H9 (cell line): ENCODE measurements at regions not wholly inside any gene's neighbourhood (a gene's known extent, or its start where the extent isn't known, plus 50 kb on each side); places are given as distances from the start of the nearest gene placed in this dataset.

Experiments
- DNase-seq: peaks from one replicate; pipeline ENCODE4 v3.0.0-alpha.2; 2017
- H2AFZ ChIP-seq: one replicate; pipeline ENCODE4 v1.6.1; 2013; ENCODE audit warnings: mild to moderate bottlenecking, low read length, control low read depth, moderate library complexity
- H2AK5ac ChIP-seq: 2 replicates; pipeline ENCODE4 v1.6.1; 2013; ENCODE audit warnings: low read length, control low read depth, mixed read lengths; ENCODE audit not compliant: insufficient read length
- H2BK120ac ChIP-seq: one replicate; pipeline ENCODE4 v1.6.1; 2013; ENCODE audit warnings: low read depth, mild to moderate bottlenecking, low read length, control low read depth, inconsistent platforms; ENCODE audit not compliant: poor library complexity, severe bottlenecking
- H2BK12ac ChIP-seq: 2 replicates; pipeline ENCODE4 v1.6.1; 2013; ENCODE audit warnings: low read length, control low read depth, mixed read lengths, low read depth; ENCODE audit not compliant: insufficient read length
- H2BK15ac ChIP-seq: 2 replicates; pipeline ENCODE4 v1.6.1; 2013; ENCODE audit warnings: low read depth, low read length, control low read depth
- H2BK20ac ChIP-seq: one replicate; pipeline ENCODE4 v1.6.1; 2013; ENCODE audit warnings: low read depth, mild to moderate bottlenecking, low read length, control low read depth, inconsistent platforms; ENCODE audit not compliant: poor library complexity, severe bottlenecking
- H2BK5ac ChIP-seq: 2 replicates; pipeline ENCODE4 v1.6.1; 2013; ENCODE audit warnings: low read length, control low read depth, mixed read lengths; ENCODE audit not compliant: insufficient read length
- H3K14ac ChIP-seq: 2 replicates; pipeline ENCODE4 v1.6.1; 2013; ENCODE audit warnings: low read length, control low read depth; ENCODE audit not compliant: insufficient read depth
- H3K18ac ChIP-seq: 2 replicates; pipeline ENCODE4 v1.6.1; 2013; ENCODE audit warnings: low read depth, mild to moderate bottlenecking, mixed read lengths, low read length, control low read depth; ENCODE audit not compliant: insufficient read length
- H3K23ac ChIP-seq: 2 replicates; pipeline ENCODE4 v1.6.1; 2013; ENCODE audit warnings: low read length, control low read depth, mixed read lengths, low read depth; ENCODE audit not compliant: insufficient read length
- H3K23me2 ChIP-seq: 2 replicates; pipeline ENCODE4 v1.6.1; 2013; ENCODE audit warnings: low read depth, mild to moderate bottlenecking, mixed read lengths, low read length, control low read depth; ENCODE audit not compliant: insufficient read length, poor library complexity, severe bottlenecking
- H3K27ac ChIP-seq: 2 replicates; pipeline ENCODE4 v1.5.1; 2013; ENCODE audit warnings: low read length, control low read depth, mixed read lengths, low read depth; ENCODE audit not compliant: insufficient read length
- H3K27me3 ChIP-seq: 2 replicates; pipeline ENCODE4 v1.6.1; 2013; ENCODE audit warnings: low read length, control low read depth, inconsistent platforms; ENCODE audit not compliant: insufficient read depth
- H3K4ac ChIP-seq: 2 replicates; pipeline ENCODE4 v1.6.1; 2013; ENCODE audit warnings: low read depth, mild to moderate bottlenecking, control low read depth, inconsistent platforms, low read length, moderate library complexity
- H3K4me1 ChIP-seq: 2 replicates; pipeline ENCODE4 v1.6.1; 2013; ENCODE audit warnings: low read length, control low read depth, inconsistent platforms; ENCODE audit not compliant: insufficient read depth
- H3K4me2 ChIP-seq: 2 replicates; pipeline ENCODE4 v1.6.1; 2013; ENCODE audit warnings: low read length, control low read depth, mixed read lengths; ENCODE audit not compliant: insufficient read length, insufficient read depth
- H3K56ac ChIP-seq: 2 replicates; pipeline ENCODE4 v1.6.1; 2013; ENCODE audit warnings: low read depth, mild to moderate bottlenecking, mixed read lengths, low read length, control low read depth; ENCODE audit not compliant: insufficient read length
- H3K79me1 ChIP-seq: 2 replicates; pipeline ENCODE4 v1.6.1; 2013; ENCODE audit warnings: low read depth, mild to moderate bottlenecking, moderate library complexity, low read length, control low read depth, inconsistent platforms; ENCODE audit not compliant: insufficient read depth, poor library complexity, severe bottlenecking
- H3K79me2 ChIP-seq: 2 replicates; pipeline ENCODE4 v1.6.1; 2013; ENCODE audit warnings: low read length, control low read depth, inconsistent platforms; ENCODE audit not compliant: insufficient read depth
- H3K9ac ChIP-seq: 2 replicates; pipeline ENCODE4 v1.6.1; 2013; ENCODE audit warnings: low read length, control low read depth, mixed read lengths; ENCODE audit not compliant: insufficient read length; ENCODE audit errors: extremely low read depth
- H3K9me3 ChIP-seq: one replicate; pipeline ENCODE4 v1.6.1; 2013; ENCODE audit warnings: low read depth, low read length, inconsistent platforms; ENCODE audit not compliant: control insufficient read depth
- H3T11ph ChIP-seq: one replicate; pipeline ENCODE4 v1.6.1; 2013; ENCODE audit warnings: mild to moderate bottlenecking, low read length, control low read depth, inconsistent platforms
- H4K20me1 ChIP-seq: one replicate; pipeline ENCODE4 v1.6.1; 2013; ENCODE audit not compliant: control insufficient read depth, insufficient read length, insufficient read depth
- H4K5ac ChIP-seq: 2 replicates; pipeline ENCODE4 v1.6.1; 2013; ENCODE audit warnings: low read depth, mild to moderate bottlenecking, mixed read lengths, low read length, control low read depth; ENCODE audit not compliant: insufficient read length
- H4K8ac ChIP-seq: replicated peaks from 2 replicates; pipeline ENCODE4 v1.6.1; 2013; ENCODE audit warnings: low read length, control low read depth, mixed read lengths, low read depth; ENCODE audit not compliant: insufficient read length
- H4K91ac ChIP-seq: 2 replicates; pipeline ENCODE4 v1.6.1; 2013; ENCODE audit warnings: low read depth, mild to moderate bottlenecking, moderate library complexity, mixed read lengths, low read length, control low read depth; ENCODE audit not compliant: insufficient read length
- H3K27ac Mint-ChIP-seq, 3 experiments: 2 replicates in 2 of 3; 3 replicates in 1 of 3; pipeline ENCODE4 v1.8.0; 2020 to 2021; ENCODE audit warnings: mixed read lengths in 3 of 3, mild to moderate bottlenecking in 1 of 3, moderate library complexity in 1 of 3
- H3K27me3 Mint-ChIP-seq: 2 replicates; pipeline ENCODE4 v1.8.0; 2021; ENCODE audit warnings: low read depth, mild to moderate bottlenecking, moderate library complexity, mixed read lengths
- H3K36me3 Mint-ChIP-seq, 3 experiments: 2 replicates in 2 of 3; 3 replicates in 1 of 3; pipeline ENCODE4 v1.8.0; 2020 to 2021; ENCODE audit warnings: low read depth in 3 of 3, mixed read lengths in 3 of 3; ENCODE audit not compliant: insufficient read depth in 1 of 3
- H3K4me1 Mint-ChIP-seq, 2 experiments: 2 replicates each; pipeline ENCODE4 v1.8.0; 2020; ENCODE audit warnings: mixed read lengths in 2 of 2
- H3K4me3 Mint-ChIP-seq, 2 experiments: 2 replicates in 1 of 2; 3 replicates in 1 of 2; pipeline ENCODE4 v1.8.0; 2020 to 2021; ENCODE audit warnings: mild to moderate bottlenecking in 2 of 2, mixed read lengths in 2 of 2, moderate library complexity in 1 of 2
- H3K9me3 Mint-ChIP-seq, 2 experiments: 2 replicates in 1 of 2; 3 replicates in 1 of 2; pipeline ENCODE4 v1.8.0; 2020; ENCODE audit warnings: mild to moderate bottlenecking in 2 of 2, mixed read lengths in 2 of 2, moderate library complexity in 1 of 2
- WGBS: extraction: QIAGEN DNeasy Blood & Tissue Kit; methylation state at CpG from one replicate; pipeline ENCODE4 v1.1.7; 2013; ENCODE audit warnings: missing lambda C conversion rate, low lambda C conversion rate, mixed read lengths; ENCODE audit not compliant: insufficient read length; ENCODE audit errors: extremely low coverage; 5-methylcytosine and 5-hydroxymethylcytosine counted together
- TF ChIP-seq, protein P1 (sequence below): fragments of 200-600 bp; sonication (generic); conservative IDR thresholded peaks from 3 replicates; pipeline ENCODE4 v1.8.0; 2021; ENCODE audit warnings: antibody characterized with exemption, mild to moderate bottlenecking

DNA sequence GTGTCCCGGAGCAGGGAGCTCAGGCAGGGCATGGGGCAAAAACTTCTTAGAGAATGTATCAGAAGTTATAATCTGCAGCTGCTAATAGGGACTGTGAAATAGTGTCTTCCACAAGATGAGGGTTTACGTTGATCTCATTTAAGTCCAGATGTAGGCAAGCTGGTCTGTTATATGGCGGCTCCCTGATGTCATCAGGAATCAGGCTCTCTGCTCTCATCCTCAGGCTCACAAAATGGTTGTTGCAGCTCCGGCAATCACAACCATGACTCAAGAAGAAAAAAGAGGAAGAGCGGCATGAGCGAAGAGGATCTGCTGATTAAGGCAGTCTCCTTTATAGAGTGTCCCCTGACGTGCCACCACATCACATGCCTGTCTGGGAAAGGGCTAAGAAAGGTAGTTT is 191.3 kb downstream of the KLF5 start:
- no peak for DNase-seq
- H2BK15ac ChIP-seq: no peak overlapping the region
- H3K4me1 ChIP-seq: 0 out of 2 replicates have a peak, but pooled peaks cover 6% of the 10 kb centered on the region
- TF ChIP-seq, protein P1, sequence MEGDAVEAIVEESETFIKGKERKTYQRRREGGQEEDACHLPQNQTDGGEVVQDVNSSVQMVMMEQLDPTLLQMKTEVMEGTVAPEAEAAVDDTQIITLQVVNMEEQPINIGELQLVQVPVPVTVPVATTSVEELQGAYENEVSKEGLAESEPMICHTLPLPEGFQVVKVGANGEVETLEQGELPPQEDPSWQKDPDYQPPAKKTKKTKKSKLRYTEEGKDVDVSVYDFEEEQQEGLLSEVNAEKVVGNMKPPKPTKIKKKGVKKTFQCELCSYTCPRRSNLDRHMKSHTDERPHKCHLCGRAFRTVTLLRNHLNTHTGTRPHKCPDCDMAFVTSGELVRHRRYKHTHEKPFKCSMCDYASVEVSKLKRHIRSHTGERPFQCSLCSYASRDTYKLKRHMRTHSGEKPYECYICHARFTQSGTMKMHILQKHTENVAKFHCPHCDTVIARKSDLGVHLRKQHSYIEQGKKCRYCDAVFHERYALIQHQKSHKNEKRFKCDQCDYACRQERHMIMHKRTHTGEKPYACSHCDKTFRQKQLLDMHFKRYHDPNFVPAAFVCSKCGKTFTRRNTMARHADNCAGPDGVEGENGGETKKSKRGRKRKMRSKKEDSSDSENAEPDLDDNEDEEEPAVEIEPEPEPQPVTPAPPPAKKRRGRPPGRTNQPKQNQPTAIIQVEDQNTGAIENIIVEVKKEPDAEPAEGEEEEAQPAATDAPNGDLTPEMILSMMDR: no peak
- no peak overlapping the region for H3K18ac ChIP-seq
- H3K27me3 ChIP-seq: no peaks in the 10 kb centered on the region
- H3K79me1 ChIP-seq: no peaks in the 10 kb centered on the region
- Mint-ChIP-seq H3K36me3 (no peaks in the 10 kb centered on the region), H3K4me3 (no peak overlapping the region), H3K27me3 (no peaks in the 10 kb centered on the region), H3K4me1 (peaks cover 16 to 18% of the 10 kb centered on the region in 2 experiments), H3K27ac (no peak overlapping the region), H3K9me3 (no peaks in the 10 kb centered on the region)
- H2AK5ac ChIP-seq: no peak overlapping the region
- H3T11ph ChIP-seq: no peak overlapping the region
- no peaks in the 10 kb centered on the region for H3K79me2 ChIP-seq
- H3K14ac ChIP-seq: no peak overlapping the region
- no peak overlapping the region for H3K23ac ChIP-seq
- H2BK120ac ChIP-seq: no peak overlapping the region
- H3K4ac ChIP-seq: no peak overlapping the region
- no peak overlapping the region for H2BK12ac ChIP-seq
- no peak overlapping the region for H2BK5ac ChIP-seq
- no peak overlapping the region for H3K56ac ChIP-seq
- no CpG with 5 or more reads among the region's 7 CpGs for WGBS
- H4K5ac ChIP-seq: no peak overlapping the region
- no peak overlapping the region for H4K91ac ChIP-seq
- H2AFZ ChIP-seq: no peak overlapping the region
- no peaks in the 10 kb centered on the region for H3K23me2 ChIP-seq
- no peaks in the 10 kb centered on the region for H3K9me3 ChIP-seq
- no peak overlapping the region for H4K8ac ChIP-seq
- H3K27ac ChIP-seq: no peak overlapping the region
- H3K9ac ChIP-seq: no peak overlapping the region
- no peaks in the 10 kb centered on the region for H4K20me1 ChIP-seq
- no peak overlapping the region for H3K4me2 ChIP-seq
- H2BK20ac ChIP-seq: no peak overlapping the region
